Psoas muscle (tissue), 7 donors: ENCODE measurements at regions not wholly inside any gene's neighbourhood (a gene's known extent, or its start where the extent isn't known, plus 50 kb on each side); places are given as distances from the start of the nearest gene placed in this dataset.

Source experiments
- ATAC-seq, 4 donors: fragments of 200-7000 bp; cut with Tn5 transposase; one replicate each; pipeline ENCODE4 v1.9.1; 2020; ENCODE audit warnings: moderate library complexity in 3 of 4, mild to moderate bottlenecking in 2 of 4
- DNase-seq, 2 donors: peaks; one replicate each; pipeline ENCODE4 v3.0.0-alpha.2; 2020
- H3K27ac ChIP-seq: fragments of 200-600 bp; one replicate; pipeline ENCODE4 v1.8.0; 2022
- H3K27me3 ChIP-seq, 3 donors: fragments of 200-600 bp in 1 of 3; one replicate each; pipeline versions ENCODE4 v1.6.1 to v1.8.0; 2013 to 2022; ENCODE audit warnings: low read length in 2 of 3, mild to moderate bottlenecking in 2 of 3, moderate library complexity in 1 of 3; ENCODE audit not compliant: insufficient read depth in 3 of 3
- H3K36me3 ChIP-seq, 2 donors: fragments of 200-600 bp in 1 of 2; one replicate each; pipeline versions ENCODE4 v1.6.1 to v1.8.0; 2013 to 2022; ENCODE audit warnings: low read depth in 1 of 2, mild to moderate bottlenecking in 1 of 2, moderate library complexity in 1 of 2; ENCODE audit not compliant: insufficient read depth in 1 of 2
- H3K4me1 ChIP-seq: fragments of 200-600 bp; one replicate; pipeline ENCODE4 v1.8.0; 2022
- H3K4me3 ChIP-seq: fragments of 200-600 bp; one replicate; pipeline ENCODE4 v1.8.0; 2022; ENCODE audit warnings: mild to moderate bottlenecking
- H3K9me3 ChIP-seq: fragments of 200-600 bp; one replicate; pipeline ENCODE4 v1.8.0; 2022
- CTCF ChIP-seq: fragments of 200-600 bp; IDR thresholded peaks from one replicate; pipeline ENCODE4 v1.8.0; 2022; ENCODE audit warnings: antibody characterized with exemption
- WGBS, 3 donors: extraction: QIAGEN DNeasy Blood & Tissue Kit; methylation state at CpG; one replicate each; pipeline versions ENCODE4 v1.1.6 to v1.1.7; 2013; 5-methylcytosine and 5-hydroxymethylcytosine counted together
- intact Hi-C, 2 donors: fragments of 100-400 bp; cut with DNase I; formaldehyde crosslinking; loops; one replicate each; pipeline versions ENCODE4 v1.11.0 to v1.14.2; 2022
- donor health status: healthy with polysubstance abuse.
- donor health status: DM: no; HTN: no; CAD: no; lungs with moderate emphysema.
- donor health status: Bipolar disorder and iron deficiency.
- donor health status: healthy.
- donor health status: DM: yes; HTN: yes; CAD: no.
- donor health status: DM: no; HTN: no; CAD: no.
- donor health status: DM: yes; HTN: yes; CAD: no.

GRCh38 chr1:194538453-194538852, 1352.0 kb upstream of the B3GALT2 start:
- Histone ChIP-seq H3K9me3 (no peaks in the 10 kb centered on the region), H3K36me3 (no peaks in the 10 kb centered on the region), H3K27ac (no peak overlapping the region), H3K27me3 (no peaks in the 10 kb centered on the region), H3K4me1 (no peaks in the 10 kb centered on the region), H3K4me3 (no peak overlapping the region)
- intact Hi-C loops, result no loop called here
- 45 to 50% (median 46%) methylated on average over 2 of the region's 2 CpGs for WGBS, 3 donors
- DNase-seq (no peak), ATAC-seq (no peak)
- no peak for TF ChIP-seq CTCF

DNA sequence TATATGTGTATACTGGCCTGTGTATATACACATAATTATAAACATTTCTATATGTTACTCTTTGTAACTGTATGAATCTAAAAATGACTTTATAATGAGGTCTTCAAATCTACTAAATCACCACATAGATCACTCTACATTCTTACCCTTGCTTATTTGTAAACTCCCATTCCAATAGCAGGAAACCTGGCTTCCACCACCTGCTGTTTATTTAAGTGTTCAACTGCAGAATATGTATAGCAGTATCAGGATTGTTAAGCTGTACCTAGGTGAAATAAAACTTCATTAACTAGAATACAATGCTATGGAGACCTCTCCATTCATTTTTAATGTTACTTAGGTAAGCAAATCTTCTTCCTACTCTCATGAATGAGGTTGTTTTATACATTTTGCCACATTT, 1351.1 kb upstream of the B3GALT2 start:
- Histone ChIP-seq H3K27ac (no peak overlapping the region), H3K4me3 (no peak overlapping the region), H3K27me3 (no peaks in the 10 kb centered on the region), H3K4me1 (no peaks in the 10 kb centered on the region), H3K36me3 (no peaks in the 10 kb centered on the region), H3K9me3 (no peaks in the 10 kb centered on the region)
- no peak for ATAC-seq
- intact Hi-C loops, result no loop called here
- no peak for TF ChIP-seq CTCF
- DNase-seq, result no peak

DNA sequence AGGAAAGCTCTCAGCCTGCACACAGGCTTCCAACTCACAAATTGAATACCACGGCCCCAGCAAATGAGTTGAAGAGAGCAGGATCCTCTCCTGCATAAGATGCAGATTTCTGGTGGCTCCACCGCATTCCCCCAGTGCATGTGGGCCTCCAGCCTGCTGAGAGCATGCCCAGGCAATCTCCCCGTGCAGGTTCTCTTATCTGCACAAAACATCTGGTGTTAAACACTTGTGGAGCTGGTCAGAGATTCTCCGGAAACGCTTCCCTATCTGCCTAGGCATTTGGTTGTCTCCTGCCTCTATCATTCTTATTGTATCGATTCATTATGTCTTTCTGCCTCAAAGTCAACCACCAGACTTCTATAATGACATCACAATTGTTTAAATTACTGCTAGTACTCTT, 1349.0 kb upstream of the B3GALT2 start:
- intact Hi-C loops, result no loop called here
- DNase-seq (no peak), ATAC-seq (no peak)
- H3K36me3 ChIP-seq, result no peaks in the 10 kb centered on the region
- H3K4me3 ChIP-seq, result no peak overlapping the region
- no peaks in the 10 kb centered on the region for H3K27me3 ChIP-seq
- no peaks in the 10 kb centered on the region for H3K9me3 ChIP-seq
- no peak overlapping the region for H3K27ac ChIP-seq
- no peaks in the 10 kb centered on the region for H3K4me1 ChIP-seq
- WGBS, 3 donors, result 43 to 44% (median 43%) methylated on average over 6 of the region's 6 CpGs
- TF ChIP-seq CTCF, result no peak

DNA sequence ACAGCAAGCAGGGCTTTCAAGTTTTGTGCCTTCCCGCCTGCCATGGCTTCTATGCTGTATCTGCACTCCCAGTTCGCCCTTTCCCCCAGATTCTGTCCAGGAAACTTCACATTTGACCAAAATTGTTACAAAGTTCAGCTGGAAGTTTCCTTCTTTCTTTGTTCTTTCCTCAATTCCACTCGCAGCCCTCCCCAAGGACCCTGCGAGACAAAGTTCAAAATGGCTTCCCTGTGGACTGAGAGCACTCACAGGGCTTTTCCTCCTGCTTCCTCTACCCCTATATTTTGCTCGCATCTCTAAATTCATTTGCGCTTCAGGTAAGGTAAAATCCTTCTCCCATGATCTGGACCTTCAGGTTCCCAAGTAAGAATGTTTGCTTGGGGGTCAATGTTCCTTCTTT, 1348.4 kb upstream of the B3GALT2 start:
- 66 to 86% (median 70%) methylated on average over 6 of the region's 6 CpGs for WGBS, 3 donors
- Histone ChIP-seq H3K27ac (no peak overlapping the region), H3K4me1 (no peaks in the 10 kb centered on the region), H3K9me3 (no peaks in the 10 kb centered on the region), H3K36me3 (no peaks in the 10 kb centered on the region), H3K4me3 (no peak overlapping the region), H3K27me3 (no peaks in the 10 kb centered on the region)
- no peak for DNase-seq
- no peak for ATAC-seq
- intact Hi-C loops, result no loop called here
- no peak for TF ChIP-seq CTCF

- 58 to 76% (median 65%) methylated on average over 2 of the region's 2 CpGs for WGBS, 3 donors
- H3K9me3 ChIP-seq, result no peaks in the 10 kb centered on the region
- intact Hi-C loops, result no loop called here
- no peak overlapping the region for H3K4me3 ChIP-seq
- H3K4me1 ChIP-seq, result no peaks in the 10 kb centered on the region
- ATAC-seq (no peak), DNase-seq (no peak)
- no peak overlapping the region for H3K27ac ChIP-seq
- H3K36me3 ChIP-seq, result no peaks in the 10 kb centered on the region
- H3K27me3 ChIP-seq, result no peaks in the 10 kb centered on the region
- no peak for TF ChIP-seq CTCF
Measured at GRCh38 chr1:194533641-194534040, 1347.2 kb upstream of the B3GALT2 start.
